ENCODE measurements at regions not wholly inside any gene's neighbourhood (a gene's known extent, or its start where the extent isn't known, plus 50 kb on each side); places are given as distances from the start of the nearest gene placed in this dataset.
A peak's percentile ranks its signal among the peaks of the same experiment; 100 is the strongest.

- POLR2A ChIA-PET (ENCODE audit: low non-redundant PET): no interaction called here
Measured at GRCh38 chr3:22117091-22117490, 366.1 kb upstream of the ZNF385D start.

GRCh38 chr3:22117751-22118346 lies 366.8 kb upstream of the ZNF385D start:
- ChIA-PET CTCF (no interaction called here), POLR2A (ENCODE audit: low non-redundant PET) (no interaction called here)
- no peak overlapping the region for H3K27ac ChIP-seq (ENCODE audit: low read depth, low read length, poor library complexity, severe bottlenecking)
- H3K9me3 ChIP-seq (ENCODE audit: low read depth, low read length, poor library complexity, severe bottlenecking): no peaks in the 10 kb centered on the region
- intact Hi-C loops (cut with micrococcal nuclease; ENCODE audit: unreplicated experiment): loop anchor here (1.0 to 10.0 kb wide), 2 partner anchors 1778 to 1893 kb away; no protein-coding TSS in a partner anchor
- TF ChIP-seq EZH2 (IDR thresholded peaks at IDR 0.05; ENCODE audit: borderline replicate concordance, low read depth, low read length, poor library complexity, severe bottlenecking) (no peak), CTCF (conservative IDR thresholded peaks at IDR 0.05; ENCODE audit: low read depth, low read length) (peak; percentile 64)
- BruUV-seq (replicated peaks): no TSS peak
- no peaks in the 10 kb centered on the region for H3K27me3 ChIP-seq (replicated peaks; ENCODE audit: insufficient read depth, low read depth, low read length, poor library complexity)
- H3K4me3 ChIP-seq (ENCODE audit: low read depth, low read length, poor library complexity, severe bottlenecking): no peak overlapping the region
- peak; percentile 42 for DNase-seq (ENCODE audit: low spot score)
- no peaks in the 10 kb centered on the region for H3K36me3 ChIP-seq (ENCODE audit: insufficient read depth, low read length, poor library complexity, severe bottlenecking)
- no peaks in the 10 kb centered on the region for H3K4me1 ChIP-seq (ENCODE audit: insufficient read depth, low read length, poor library complexity, severe bottlenecking)

More at GRCh38 chr3:22117091-22117490, 366.1 kb upstream of the ZNF385D start:
- Histone ChIP-seq H3K4me3 (ENCODE audit: low read depth, low read length, poor library complexity, severe bottlenecking) (no peak overlapping the region), H3K27me3 (replicated peaks; ENCODE audit: insufficient read depth, low read depth, low read length, poor library complexity) (no peaks in the 10 kb centered on the region), H3K4me1 (ENCODE audit: insufficient read depth, low read length, poor library complexity, severe bottlenecking) (no peaks in the 10 kb centered on the region), H3K9me3 (ENCODE audit: low read depth, low read length, poor library complexity, severe bottlenecking) (no peaks in the 10 kb centered on the region), H3K27ac (ENCODE audit: low read depth, low read length, poor library complexity, severe bottlenecking) (no peak overlapping the region), H3K36me3 (ENCODE audit: insufficient read depth, low read length, poor library complexity, severe bottlenecking) (no peaks in the 10 kb centered on the region)
- intact Hi-C loops (cut with micrococcal nuclease; ENCODE audit: unreplicated experiment): loop anchor here (10.0 kb wide), 1 partner anchor 1892 kb away; no protein-coding TSS in a partner anchor
- no peak for DNase-seq (ENCODE audit: low spot score)
- BruUV-seq (replicated peaks): no TSS peak
- TF ChIP-seq EZH2 (IDR thresholded peaks at IDR 0.05; ENCODE audit: borderline replicate concordance, low read depth, low read length, poor library complexity, severe bottlenecking) (no peak), CTCF (conservative IDR thresholded peaks at IDR 0.05; ENCODE audit: low read depth, low read length) (no peak)
- CTCF ChIA-PET: no interaction called here

- Histone ChIP-seq H3K27ac (ENCODE audit: low read depth, low read length, poor library complexity, severe bottlenecking) (no peak overlapping the region), H3K36me3 (ENCODE audit: insufficient read depth, low read length, poor library complexity, severe bottlenecking) (no peaks in the 10 kb centered on the region), H3K4me1 (ENCODE audit: insufficient read depth, low read length, poor library complexity, severe bottlenecking) (no peaks in the 10 kb centered on the region), H3K9me3 (ENCODE audit: low read depth, low read length, poor library complexity, severe bottlenecking) (no peaks in the 10 kb centered on the region), H3K27me3 (replicated peaks; ENCODE audit: insufficient read depth, low read depth, low read length, poor library complexity) (no peaks in the 10 kb centered on the region), H3K4me3 (ENCODE audit: low read depth, low read length, poor library complexity, severe bottlenecking) (no peak overlapping the region)
- CTCF ChIA-PET: no interaction called here
- intact Hi-C loops (cut with micrococcal nuclease; ENCODE audit: unreplicated experiment): loop anchor here (1.0 to 10.0 kb wide), 2 partner anchors 1778 to 1894 kb away; no protein-coding TSS in a partner anchor
- DNase-seq (ENCODE audit: low spot score): no peak
- TF ChIP-seq CTCF (conservative IDR thresholded peaks at IDR 0.05; ENCODE audit: low read depth, low read length) (no peak), EZH2 (IDR thresholded peaks at IDR 0.05; ENCODE audit: borderline replicate concordance, low read depth, low read length, poor library complexity, severe bottlenecking) (no peak)
- no TSS peak for BruUV-seq (replicated peaks)
- POLR2A ChIA-PET (ENCODE audit: low non-redundant PET): no interaction called here
Measured at GRCh38 chr3:22118542-22118941, 367.5 kb upstream of the ZNF385D start.
